ENCODE measurements at regions not wholly inside any gene's neighbourhood (a gene's known extent, or its start where the extent isn't known, plus 50 kb on each side); places are given as distances from the start of the nearest gene placed in this dataset.

- H2AFZ ChIP-seq (ENCODE audit: low read depth, low read length, poor library complexity, severe bottlenecking), result no peak overlapping the region
- intact Hi-C loops (cut with micrococcal nuclease), result no loop called here
- no TSS peak for BruUV-seq (replicated peaks)
- no peaks in the 10 kb centered on the region for H3K36me3 ChIP-seq (ENCODE audit: control insufficient read depth in 1 of 2, insufficient read depth in 2 of 2, low read length in 2 of 2)
- no peak overlapping the region for H3K4me3 ChIP-seq (replicated peaks in 1 of 2; ENCODE audit: low read depth in 1 of 2, low read length in 2 of 2)
- ATAC-seq, result no peak
- no peaks in the 10 kb centered on the region for H3K4me1 ChIP-seq (ENCODE audit: control insufficient read depth in 1 of 2, insufficient read depth in 2 of 2, low read length in 2 of 2)
- TF ChIP-seq ATF3 (IDR thresholded peaks at IDR 0.05) (no peak), CBX3 (IDR thresholded peaks at IDR 0.05; ENCODE audit: low read depth) (no peak)
- H3K27ac ChIP-seq (ENCODE audit: low read depth, low read length), result no peak overlapping the region
- no peaks in the 10 kb centered on the region for H4K20me1 ChIP-seq (ENCODE audit: insufficient read depth)
- DNase-seq (ENCODE audit: low read depth, low spot score), result no peak
- H3K27me3 ChIP-seq (ENCODE audit: insufficient read depth, low read length), result no peaks in the 10 kb centered on the region
- H3K9ac ChIP-seq (ENCODE audit: low read length), result no peak overlapping the region
- H3K4me2 ChIP-seq (ENCODE audit: low read length), result no peak overlapping the region
- H3K9me2 ChIP-seq (ENCODE audit: insufficient read depth), result no peaks in the 10 kb centered on the region
- no peaks in the 10 kb centered on the region for H3K9me3 ChIP-seq (ENCODE audit: control insufficient read depth in 1 of 2, insufficient read depth in 1 of 2, low read depth in 1 of 2, low read length in 2 of 2)
- ChIA-PET CTCF (no interaction called here), POLR2A (no interaction called here), RAD21 (ENCODE audit: low non-redundant PET in 1 of 2, low total read pairs in 2 of 2, uncharacterized antibody in 2 of 2, unreplicated experiment in 2 of 2) (no interaction called here)
- no peaks in the 10 kb centered on the region for H3K79me2 ChIP-seq (ENCODE audit: insufficient read depth, low read length)
Measured at GRCh38 chr15:36106640-36107335, 472.6 kb upstream of the CDIN1 start.

- Histone ChIP-seq H3K9me2 (ENCODE audit: insufficient read depth) (no peaks in the 10 kb centered on the region), H3K36me3 (ENCODE audit: control insufficient read depth in 1 of 2, insufficient read depth in 2 of 2, low read length in 2 of 2) (no peaks in the 10 kb centered on the region), H3K9me3 (ENCODE audit: control insufficient read depth in 1 of 2, insufficient read depth in 1 of 2, low read depth in 1 of 2, low read length in 2 of 2) (no peaks in the 10 kb centered on the region), H3K79me2 (ENCODE audit: insufficient read depth, low read length) (no peaks in the 10 kb centered on the region), H3K27ac (ENCODE audit: low read depth, low read length) (no peak overlapping the region), H3K27me3 (ENCODE audit: insufficient read depth, low read length) (no peaks in the 10 kb centered on the region), H2AFZ (ENCODE audit: low read depth, low read length, poor library complexity, severe bottlenecking) (no peak overlapping the region), H3K9ac (ENCODE audit: low read length) (no peak overlapping the region), H3K4me3 (replicated peaks in 1 of 2; ENCODE audit: low read depth in 1 of 2, low read length in 2 of 2) (no peak overlapping the region), H3K4me1 (ENCODE audit: control insufficient read depth in 1 of 2, insufficient read depth in 2 of 2, low read length in 2 of 2) (no peaks in the 10 kb centered on the region), H3K4me2 (ENCODE audit: low read length) (no peak overlapping the region), H4K20me1 (ENCODE audit: insufficient read depth) (no peaks in the 10 kb centered on the region)
- BruUV-seq (replicated peaks), result no TSS peak
- ATAC-seq, result no peak
- no peak for DNase-seq (ENCODE audit: low read depth, low spot score)
- no peak for TF ChIP-seq REST (IDR thresholded peaks at IDR 0.05; ENCODE audit: low read depth)
- no peak for TF ChIP-seq ELF1 (IDR thresholded peaks at IDR 0.05; ENCODE audit: borderline replicate concordance, low read depth)
- TF ChIP-seq EZH2 (IDR thresholded peaks at IDR 0.05), result no peak
- RAD21 ChIA-PET (ENCODE audit: low non-redundant PET in 1 of 2, low total read pairs in 2 of 2, uncharacterized antibody in 2 of 2, unreplicated experiment in 2 of 2), result no interaction called here
- intact Hi-C loops (cut with micrococcal nuclease), result no loop called here
- POLR2A ChIA-PET, result no interaction called here
- CTCF ChIA-PET, result no interaction called here
Measured at GRCh38 chr15:36108541-36108940, 470.9 kb upstream of the CDIN1 start.

Measured in HCT116 (cell line).